T-helper 2 cell treated with Interferon-gamma antibody and Interleukin-4, amounts not matched to agents 5 μg/mL and 100 μg/mL, for 36 hours (primary cell): ENCODE measurements at regions not wholly inside any gene's neighbourhood (a gene's known extent, or its start where the extent isn't known, plus 50 kb on each side); places are given as distances from the start of the nearest gene placed in this dataset.
"Not testable (repeated sequence)": the region's sequence is repeated elsewhere in the genome, so short reads cannot be mapped to it uniquely, and the experiment has no call there.

Source experiments
- DNase-seq: peaks from one replicate; pipeline ENCODE4 v3.0.0; 2021; ENCODE audit warnings: low spot score
- H3K27ac Mint-ChIP-seq: one replicate; pipeline ENCODE4 v1.8.0; 2021; ENCODE audit warnings: mild to moderate bottlenecking, mixed read lengths
- H3K27me3 Mint-ChIP-seq: one replicate; pipeline ENCODE4 v1.8.0; 2021; ENCODE audit warnings: low read depth, mixed read lengths
- H3K36me3 Mint-ChIP-seq: one replicate; pipeline ENCODE4 v1.8.0; 2021; ENCODE audit warnings: low read depth, mixed read lengths
- H3K4me1 Mint-ChIP-seq: one replicate; pipeline ENCODE4 v1.8.0; 2021; ENCODE audit warnings: low read depth, mixed read lengths
- H3K4me3 Mint-ChIP-seq: one replicate; pipeline ENCODE4 v1.8.0; 2022; ENCODE audit warnings: mild to moderate bottlenecking, moderate library complexity, mixed read lengths
- H3K9me3 Mint-ChIP-seq: one replicate; pipeline ENCODE4 v1.8.0; 2021; ENCODE audit warnings: mixed read lengths

- Mint-ChIP-seq H3K36me3 (no peaks in the 10 kb centered on the region), H3K27me3 (no peaks in the 10 kb centered on the region), H3K4me3 (no peak overlapping the region), H3K27ac (no peak overlapping the region), H3K9me3 (peaks cover 39% of the 10 kb centered on the region), H3K4me1 (no peaks in the 10 kb centered on the region)
- DNase-seq, result no peak
Observed at GRCh38 chr10:37067576-37067975, 57.8 kb upstream of the ANKRD30A start.

GRCh38 chr10:37062296-37062695 lies 63.1 kb upstream of the ANKRD30A start:
- not testable (repeated sequence) for DNase-seq, H3K27ac Mint-ChIP-seq, H3K27me3 Mint-ChIP-seq, H3K36me3 Mint-ChIP-seq, H3K4me3 Mint-ChIP-seq, H3K4me1 Mint-ChIP-seq
- peaks cover 37% of the 10 kb centered on the region for H3K9me3 Mint-ChIP-seq

GRCh38 chr10:37057261-37057660 lies 68.1 kb upstream of the ANKRD30A start:
- Mint-ChIP-seq H3K9me3 (peaks cover 43% of the 10 kb centered on the region), H3K4me3 (no peak overlapping the region), H3K27me3 (no peaks in the 10 kb centered on the region), H3K4me1 (no peaks in the 10 kb centered on the region), H3K36me3 (no peaks in the 10 kb centered on the region), H3K27ac (no peak overlapping the region)
- DNase-seq, result no peak

GRCh38 chr10:37053476-37053875 lies 71.9 kb upstream of the ANKRD30A start:
- H3K4me1 Mint-ChIP-seq, result no peaks in the 10 kb centered on the region
- H3K36me3 Mint-ChIP-seq, result no peaks in the 10 kb centered on the region
- no peak overlapping the region for H3K4me3 Mint-ChIP-seq
- peaks cover 55% of the 10 kb centered on the region for H3K9me3 Mint-ChIP-seq
- DNase-seq, result no peak
- no peaks in the 10 kb centered on the region for H3K27me3 Mint-ChIP-seq
- no peak overlapping the region for H3K27ac Mint-ChIP-seq

- not testable (repeated sequence) for H3K36me3 Mint-ChIP-seq, H3K27ac Mint-ChIP-seq, DNase-seq, H3K27me3 Mint-ChIP-seq, H3K4me3 Mint-ChIP-seq, H3K4me1 Mint-ChIP-seq
- peaks cover 58% of the 10 kb centered on the region for H3K9me3 Mint-ChIP-seq
Observed at GRCh38 chr10:37049982-37050381, 75.4 kb upstream of the ANKRD30A start.

GRCh38 chr10:37044319-37044718 lies 81.1 kb upstream of the ANKRD30A start:
- DNase-seq, H3K27ac Mint-ChIP-seq, H3K4me1 Mint-ChIP-seq, H3K27me3 Mint-ChIP-seq, H3K36me3 Mint-ChIP-seq, H3K4me3 Mint-ChIP-seq: not testable (repeated sequence)
- peaks cover 36% of the 10 kb centered on the region for H3K9me3 Mint-ChIP-seq

- DNase-seq, result no peak
- H3K27ac Mint-ChIP-seq, result no peak overlapping the region
- peaks cover 29% of the 10 kb centered on the region for H3K9me3 Mint-ChIP-seq
- no peaks in the 10 kb centered on the region for H3K36me3 Mint-ChIP-seq
- H3K4me3 Mint-ChIP-seq, result no peak overlapping the region
- no peaks in the 10 kb centered on the region for H3K4me1 Mint-ChIP-seq
- H3K27me3 Mint-ChIP-seq, result no peaks in the 10 kb centered on the region
Observed at GRCh38 chr10:37035853-37036252, 89.5 kb upstream of the ANKRD30A start.

GRCh38 chr10:37015498-37015897 lies 109.9 kb upstream of the ANKRD30A start:
- no peak overlapping the region for H3K27ac Mint-ChIP-seq
- H3K4me3 Mint-ChIP-seq, result no peak overlapping the region
- H3K27me3 Mint-ChIP-seq, result no peaks in the 10 kb centered on the region
- DNase-seq, result no peak
- peaks cover 43% of the 10 kb centered on the region for H3K9me3 Mint-ChIP-seq
- no peaks in the 10 kb centered on the region for H3K36me3 Mint-ChIP-seq
- no peaks in the 10 kb centered on the region for H3K4me1 Mint-ChIP-seq

GRCh38 chr10:37010741-37011140 lies 114.7 kb upstream of the ANKRD30A start:
- no peak for DNase-seq
- H3K27me3 Mint-ChIP-seq, result no peaks in the 10 kb centered on the region
- no peak overlapping the region for H3K4me3 Mint-ChIP-seq
- no peaks in the 10 kb centered on the region for H3K4me1 Mint-ChIP-seq
- no peak overlapping the region for H3K27ac Mint-ChIP-seq
- no peaks in the 10 kb centered on the region for H3K36me3 Mint-ChIP-seq
- peaks cover 43% of the 10 kb centered on the region for H3K9me3 Mint-ChIP-seq

GRCh38 chr10:37008276-37008675 lies 117.1 kb upstream of the ANKRD30A start:
- not testable (repeated sequence) for H3K4me3 Mint-ChIP-seq, H3K36me3 Mint-ChIP-seq, DNase-seq, H3K27ac Mint-ChIP-seq, H3K27me3 Mint-ChIP-seq, H3K4me1 Mint-ChIP-seq
- H3K9me3 Mint-ChIP-seq, result peaks cover 49% of the 10 kb centered on the region

GRCh38 chr10:37003126-37003525 lies 122.3 kb upstream of the ANKRD30A start:
- Mint-ChIP-seq H3K27ac (no peak overlapping the region), H3K4me1 (no peaks in the 10 kb centered on the region), H3K4me3 (no peak overlapping the region), H3K27me3 (no peaks in the 10 kb centered on the region), H3K36me3 (no peaks in the 10 kb centered on the region), H3K9me3 (peaks cover 29% of the 10 kb centered on the region)
- no peak for DNase-seq

GRCh38 chr10:36995806-36996205 lies 129.6 kb upstream of the ANKRD30A start:
- not testable (repeated sequence) for DNase-seq, H3K4me3 Mint-ChIP-seq, H3K27ac Mint-ChIP-seq, H3K36me3 Mint-ChIP-seq, H3K4me1 Mint-ChIP-seq, H3K27me3 Mint-ChIP-seq
- H3K9me3 Mint-ChIP-seq, result peaks cover 50% of the 10 kb centered on the region

- Mint-ChIP-seq H3K4me1 (no peaks in the 10 kb centered on the region), H3K4me3 (no peak overlapping the region), H3K9me3 (peaks cover 49% of the 10 kb centered on the region), H3K36me3 (no peaks in the 10 kb centered on the region), H3K27ac (no peak overlapping the region), H3K27me3 (no peaks in the 10 kb centered on the region)
- no peak for DNase-seq
Observed at GRCh38 chr10:36994886-36995285, 130.5 kb upstream of the ANKRD30A start.

GRCh38 chr10:36989233-36989632 lies 136.2 kb upstream of the ANKRD30A start:
- no peaks in the 10 kb centered on the region for H3K4me1 Mint-ChIP-seq
- H3K27ac Mint-ChIP-seq, result no peak overlapping the region
- no peaks in the 10 kb centered on the region for H3K27me3 Mint-ChIP-seq
- no peaks in the 10 kb centered on the region for H3K36me3 Mint-ChIP-seq
- H3K9me3 Mint-ChIP-seq, result peaks cover 50% of the 10 kb centered on the region
- DNase-seq, result no peak
- no peak overlapping the region for H3K4me3 Mint-ChIP-seq

GRCh38 chr10:36946598-36946997 lies 178.8 kb upstream of the ANKRD30A start:
- no peaks in the 10 kb centered on the region for H3K4me1 Mint-ChIP-seq
- DNase-seq, result no peak
- H3K27me3 Mint-ChIP-seq, result no peaks in the 10 kb centered on the region
- peaks cover 49% of the 10 kb centered on the region for H3K9me3 Mint-ChIP-seq
- H3K4me3 Mint-ChIP-seq, result no peak overlapping the region
- H3K27ac Mint-ChIP-seq, result no peak overlapping the region
- H3K36me3 Mint-ChIP-seq, result no peaks in the 10 kb centered on the region
